Lower leg skin (tissue), 4 donors: ENCODE measurements at regions not wholly inside any gene's neighbourhood (a gene's known extent, or its start where the extent isn't known, plus 50 kb on each side); places are given as distances from the start of the nearest gene placed in this dataset.

Source experiments
- DNase-seq, 2 donors: peaks; one replicate each; pipeline ENCODE4 v3.0.0-alpha.2; 2019; ENCODE audit warnings: low spot score in 2 of 2
- H3K4me3 ChIP-seq: fragments of 200-600 bp; sonication (generic); 2 replicates; pipeline ENCODE4 v1.5.1; 2017; ENCODE audit warnings: mild to moderate bottlenecking, low read depth; ENCODE audit not compliant: poor library complexity, severe bottlenecking
- POLR2A ChIP-seq, 2 donors: fragments of 450-650 bp; IDR thresholded peaks; one replicate each; pipeline ENCODE4 v1.6.1; 2016 to 2017; ENCODE audit warnings: antibody characterized with exemption in 2 of 2, mild to moderate bottlenecking in 1 of 2, moderate library complexity in 1 of 2
- WGBS, 2 donors: methylation state at CpG; one replicate each; pipeline ENCODE4 v1.1.5; 2018; 5-methylcytosine and 5-hydroxymethylcytosine counted together
- intact Hi-C: fragments of 100-400 bp; cut with DNase I; formaldehyde crosslinking; loops from one replicate; pipeline ENCODE4 v1.15.0; 2023; ENCODE audit warnings: low total_unique reads
- TF ChIP-seq, protein P1 (sequence below), 3 donors: fragments of 450-650 bp; IDR thresholded peaks; one replicate each; pipeline ENCODE4 v1.5.1; 2016; ENCODE audit warnings: antibody characterized with exemption in 3 of 3, mild to moderate bottlenecking in 3 of 3, moderate library complexity in 2 of 3

DNA sequence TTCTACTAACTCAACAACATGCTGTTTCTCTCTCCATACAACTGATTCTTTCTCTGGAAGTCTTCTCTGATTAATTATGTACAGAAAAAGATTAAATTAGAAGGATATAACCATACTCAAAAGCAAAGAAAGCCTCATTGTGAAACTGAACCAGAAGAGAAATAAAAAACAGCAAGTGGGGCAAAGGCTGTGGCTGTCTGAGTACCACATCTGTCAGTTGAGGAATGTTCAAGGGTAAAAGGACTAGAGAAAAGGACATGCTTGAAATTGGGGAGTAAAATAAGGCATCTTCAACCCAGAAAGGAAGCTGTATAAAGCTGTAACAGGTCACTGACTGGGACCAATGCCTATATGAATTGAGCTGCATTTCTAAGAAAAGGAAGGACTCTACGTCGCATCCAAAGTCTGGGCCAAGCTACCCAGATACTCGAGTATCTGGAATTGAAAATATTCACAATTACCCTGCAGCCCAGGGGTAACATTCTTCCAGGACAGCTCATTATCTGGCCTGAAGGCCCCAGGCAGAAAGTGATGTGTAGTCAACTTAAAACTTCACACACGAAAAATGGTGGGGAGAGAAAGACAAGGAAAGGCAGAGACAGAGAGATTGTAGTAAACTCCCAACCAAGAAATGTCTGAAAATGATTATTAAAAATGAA is 356.0 kb upstream of the GALNT5 start:
- WGBS, 2 donors = 68 to 72% methylated on average over 4 of the region's 4 CpGs
- TF ChIP-seq POLR2A (IDR thresholded peaks at IDR 0.05) = no peak
- TF ChIP-seq, protein P1, sequence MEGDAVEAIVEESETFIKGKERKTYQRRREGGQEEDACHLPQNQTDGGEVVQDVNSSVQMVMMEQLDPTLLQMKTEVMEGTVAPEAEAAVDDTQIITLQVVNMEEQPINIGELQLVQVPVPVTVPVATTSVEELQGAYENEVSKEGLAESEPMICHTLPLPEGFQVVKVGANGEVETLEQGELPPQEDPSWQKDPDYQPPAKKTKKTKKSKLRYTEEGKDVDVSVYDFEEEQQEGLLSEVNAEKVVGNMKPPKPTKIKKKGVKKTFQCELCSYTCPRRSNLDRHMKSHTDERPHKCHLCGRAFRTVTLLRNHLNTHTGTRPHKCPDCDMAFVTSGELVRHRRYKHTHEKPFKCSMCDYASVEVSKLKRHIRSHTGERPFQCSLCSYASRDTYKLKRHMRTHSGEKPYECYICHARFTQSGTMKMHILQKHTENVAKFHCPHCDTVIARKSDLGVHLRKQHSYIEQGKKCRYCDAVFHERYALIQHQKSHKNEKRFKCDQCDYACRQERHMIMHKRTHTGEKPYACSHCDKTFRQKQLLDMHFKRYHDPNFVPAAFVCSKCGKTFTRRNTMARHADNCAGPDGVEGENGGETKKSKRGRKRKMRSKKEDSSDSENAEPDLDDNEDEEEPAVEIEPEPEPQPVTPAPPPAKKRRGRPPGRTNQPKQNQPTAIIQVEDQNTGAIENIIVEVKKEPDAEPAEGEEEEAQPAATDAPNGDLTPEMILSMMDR (IDR thresholded peaks at IDR 0.05) = no peak
- intact Hi-C loops = no loop called here
- no peak for DNase-seq
- no peak overlapping the region for H3K4me3 ChIP-seq

DNA sequence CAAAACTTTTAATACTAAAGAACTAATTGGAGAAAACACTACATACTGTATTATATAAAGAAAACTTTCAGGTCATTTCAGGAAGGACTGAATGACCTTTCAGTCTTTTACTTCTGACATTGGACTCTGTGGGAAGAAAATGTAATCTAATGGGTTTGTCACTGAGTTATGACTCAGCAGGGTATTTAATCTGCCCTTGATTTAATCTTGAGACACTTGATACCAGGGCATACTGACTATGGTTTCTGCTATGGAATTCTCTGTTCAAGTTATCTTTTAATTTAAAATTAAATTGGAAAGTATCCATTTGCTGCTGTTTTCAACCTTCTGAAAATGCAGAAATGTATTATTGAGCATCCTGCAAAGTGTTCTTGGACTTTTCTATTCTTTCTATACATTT is 354.2 kb upstream of the GALNT5 start:
- no peak for DNase-seq
- TF ChIP-seq, protein P1 (IDR thresholded peaks at IDR 0.05) = no peak
- no peak for TF ChIP-seq POLR2A (IDR thresholded peaks at IDR 0.05)
- intact Hi-C loops = no loop called here
- no peak overlapping the region for H3K4me3 ChIP-seq

- DNase-seq = no peak
- intact Hi-C loops = no loop called here
- no peak for TF ChIP-seq POLR2A (IDR thresholded peaks at IDR 0.05)
- TF ChIP-seq, protein P1 (IDR thresholded peaks at IDR 0.05) = no peak
- no peak overlapping the region for H3K4me3 ChIP-seq
- 55 to 60% methylated on average over 3 of the region's 3 CpGs for WGBS, 2 donors
Observed at GRCh38 chr2:156907806-156908205, 349.7 kb upstream of the GALNT5 start.

DNA sequence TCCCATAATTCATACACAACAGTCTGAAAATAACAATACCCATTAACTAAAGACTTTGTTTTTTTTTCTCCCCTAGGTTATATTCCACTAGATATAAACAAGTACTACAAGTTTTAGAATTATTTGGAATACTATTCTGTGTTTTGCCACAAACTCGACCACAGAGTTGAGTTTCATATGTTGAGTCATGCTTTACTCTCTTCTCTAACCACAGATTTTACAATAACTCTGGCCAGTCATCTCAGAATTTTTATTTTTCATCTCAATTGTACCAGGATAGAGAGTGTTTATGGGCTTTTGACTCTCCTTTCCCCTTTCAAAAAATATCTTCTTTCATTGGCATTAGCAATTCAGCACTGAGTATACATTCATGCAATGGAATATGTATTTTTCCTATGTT is 348.7 kb upstream of the GALNT5 start:
- TF ChIP-seq, protein P1 (IDR thresholded peaks at IDR 0.05) = no peak
- TF ChIP-seq POLR2A (IDR thresholded peaks at IDR 0.05) = no peak
- intact Hi-C loops = no loop called here
- H3K4me3 ChIP-seq = no peak overlapping the region
- DNase-seq = no peak
- 17 to 34% methylated on average over 1 of the region's 1 CpG for WGBS, 2 donors

DNA sequence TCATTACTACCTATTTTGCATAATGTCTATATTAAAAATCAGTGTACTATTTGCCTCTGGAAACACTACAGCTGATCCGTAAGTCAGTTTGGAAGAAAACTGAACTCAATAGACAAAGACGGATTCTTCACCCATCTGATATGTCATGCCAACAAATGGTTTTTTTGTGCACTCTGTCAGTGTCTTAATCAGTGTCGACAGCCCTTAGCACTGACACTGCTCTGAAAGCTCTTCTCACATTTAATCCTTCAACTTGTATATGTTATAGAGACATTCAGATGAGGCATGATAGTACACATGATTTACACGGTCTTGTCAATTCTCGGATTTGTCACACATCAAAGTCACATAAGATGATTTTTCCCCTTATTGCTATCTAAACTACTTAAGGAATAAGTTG is 347.5 kb upstream of the GALNT5 start:
- WGBS, 2 donors = 54 to 60% methylated on average over 5 of the region's 5 CpGs
- intact Hi-C loops = no loop called here
- no peak overlapping the region for H3K4me3 ChIP-seq
- TF ChIP-seq POLR2A (IDR thresholded peaks at IDR 0.05) = no peak
- TF ChIP-seq, protein P1 (IDR thresholded peaks at IDR 0.05) = no peak
- no peak for DNase-seq

GRCh38 chr2:156915332-156915731 is 342.2 kb upstream of the GALNT5 start:
- no peak for TF ChIP-seq POLR2A (IDR thresholded peaks at IDR 0.05)
- TF ChIP-seq, protein P1 (IDR thresholded peaks at IDR 0.05) = no peak
- no peak for DNase-seq
- no peak overlapping the region for H3K4me3 ChIP-seq
- intact Hi-C loops = no loop called here
